ENCODE measurements at regions not wholly inside any gene's neighbourhood (a gene's known extent, or its start where the extent isn't known, plus 50 kb on each side); places are given as distances from the start of the nearest gene placed in this dataset.

GRCh38 chr6:156593893-156594292 is 183.3 kb upstream of the ARID1B start:
- H3K4me3 ChIP-seq = no peak overlapping the region
- H3K36me3 ChIP-seq = no peaks in the 10 kb centered on the region
- H3K27ac ChIP-seq = no peak overlapping the region
- DNase-seq (ENCODE audit: low spot score) = no peak
- H3K9me3 ChIP-seq = no peaks in the 10 kb centered on the region
- intact Hi-C loops (cut with DNase I) = no loop called here
- no peaks in the 10 kb centered on the region for H3K27me3 ChIP-seq (replicated peaks; ENCODE audit: insufficient read depth)
- no peak for TF ChIP-seq POLR2A (IDR thresholded peaks at IDR 0.05)
- TF ChIP-seq POLR2AphosphoS5 (IDR thresholded peaks at IDR 0.05) = no peak
- WGBS = 96% methylated on average over 3 of the region's 3 CpGs
- no peaks in the 10 kb centered on the region for H3K4me1 ChIP-seq (replicated peaks)

GRCh38 chr6:156593127-156593526 is 184.1 kb upstream of the ARID1B start:
- no peaks in the 10 kb centered on the region for H3K27me3 ChIP-seq (replicated peaks; ENCODE audit: insufficient read depth)
- TF ChIP-seq POLR2A (IDR thresholded peaks at IDR 0.05) (no peak), POLR2AphosphoS5 (IDR thresholded peaks at IDR 0.05) (no peak)
- TF ChIP-seq, protein P1, sequence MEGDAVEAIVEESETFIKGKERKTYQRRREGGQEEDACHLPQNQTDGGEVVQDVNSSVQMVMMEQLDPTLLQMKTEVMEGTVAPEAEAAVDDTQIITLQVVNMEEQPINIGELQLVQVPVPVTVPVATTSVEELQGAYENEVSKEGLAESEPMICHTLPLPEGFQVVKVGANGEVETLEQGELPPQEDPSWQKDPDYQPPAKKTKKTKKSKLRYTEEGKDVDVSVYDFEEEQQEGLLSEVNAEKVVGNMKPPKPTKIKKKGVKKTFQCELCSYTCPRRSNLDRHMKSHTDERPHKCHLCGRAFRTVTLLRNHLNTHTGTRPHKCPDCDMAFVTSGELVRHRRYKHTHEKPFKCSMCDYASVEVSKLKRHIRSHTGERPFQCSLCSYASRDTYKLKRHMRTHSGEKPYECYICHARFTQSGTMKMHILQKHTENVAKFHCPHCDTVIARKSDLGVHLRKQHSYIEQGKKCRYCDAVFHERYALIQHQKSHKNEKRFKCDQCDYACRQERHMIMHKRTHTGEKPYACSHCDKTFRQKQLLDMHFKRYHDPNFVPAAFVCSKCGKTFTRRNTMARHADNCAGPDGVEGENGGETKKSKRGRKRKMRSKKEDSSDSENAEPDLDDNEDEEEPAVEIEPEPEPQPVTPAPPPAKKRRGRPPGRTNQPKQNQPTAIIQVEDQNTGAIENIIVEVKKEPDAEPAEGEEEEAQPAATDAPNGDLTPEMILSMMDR (IDR thresholded peaks at IDR 0.05) = no peak
- no peaks in the 10 kb centered on the region for H3K9me3 ChIP-seq
- no peaks in the 10 kb centered on the region for H3K36me3 ChIP-seq
- 100% methylated on average over 1 of the region's 1 CpG for WGBS
- H3K27ac ChIP-seq = no peak overlapping the region
- intact Hi-C loops (cut with DNase I) = no loop called here
- no peak for DNase-seq (ENCODE audit: low spot score)
- no peaks in the 10 kb centered on the region for H3K4me1 ChIP-seq (replicated peaks)
- H3K4me3 ChIP-seq = no peak overlapping the region

DNA sequence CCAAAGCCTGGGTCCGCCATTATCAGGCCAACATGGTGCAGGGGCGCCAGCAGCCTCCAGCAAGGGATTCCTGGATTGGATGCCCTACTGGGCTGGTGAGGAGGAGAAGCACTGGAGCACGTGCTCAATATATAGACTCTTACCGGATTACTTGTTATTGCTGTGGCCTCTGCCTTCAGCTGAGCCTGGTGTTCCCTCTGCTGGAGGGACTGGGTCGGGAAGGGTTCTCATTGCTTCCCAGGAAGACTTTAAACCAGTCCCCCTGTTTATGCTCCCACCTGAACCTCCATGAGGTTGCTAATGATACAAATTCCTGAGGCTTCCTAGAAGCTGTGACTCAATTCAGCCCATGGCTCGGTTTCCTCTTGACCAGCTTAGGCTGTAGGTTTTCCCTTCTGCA is 186.7 kb upstream of the ARID1B start:
- no peak overlapping the region for H3K27ac ChIP-seq
- no peaks in the 10 kb centered on the region for H3K36me3 ChIP-seq
- WGBS = 95% methylated on average over 6 of the region's 6 CpGs
- H3K9me3 ChIP-seq = no peaks in the 10 kb centered on the region
- no peaks in the 10 kb centered on the region for H3K27me3 ChIP-seq (replicated peaks; ENCODE audit: insufficient read depth)
- TF ChIP-seq POLR2A (IDR thresholded peaks at IDR 0.05) = no peak
- TF ChIP-seq POLR2AphosphoS5 (IDR thresholded peaks at IDR 0.05) = no peak
- TF ChIP-seq, protein P1 (IDR thresholded peaks at IDR 0.05) = no peak
- no peaks in the 10 kb centered on the region for H3K4me1 ChIP-seq (replicated peaks)
- no peak for DNase-seq (ENCODE audit: low spot score)
- intact Hi-C loops (cut with DNase I) = no loop called here
- H3K4me3 ChIP-seq = no peak overlapping the region

GRCh38 chr6:156589281-156589680 is 187.9 kb upstream of the ARID1B start:
- TF ChIP-seq, protein P1 (IDR thresholded peaks at IDR 0.05) = no peak
- no peak for TF ChIP-seq POLR2AphosphoS5 (IDR thresholded peaks at IDR 0.05)
- no peak for TF ChIP-seq POLR2A (IDR thresholded peaks at IDR 0.05)
- Histone ChIP-seq H3K27ac (no peak overlapping the region), H3K36me3 (no peaks in the 10 kb centered on the region), H3K9me3 (no peaks in the 10 kb centered on the region), H3K4me1 (replicated peaks) (no peaks in the 10 kb centered on the region), H3K27me3 (replicated peaks; ENCODE audit: insufficient read depth) (no peaks in the 10 kb centered on the region), H3K4me3 (no peak overlapping the region)
- no peak for DNase-seq (ENCODE audit: low spot score)
- WGBS = 84% methylated on average over 1 of the region's 1 CpG
- intact Hi-C loops (cut with DNase I) = no loop called here

DNA sequence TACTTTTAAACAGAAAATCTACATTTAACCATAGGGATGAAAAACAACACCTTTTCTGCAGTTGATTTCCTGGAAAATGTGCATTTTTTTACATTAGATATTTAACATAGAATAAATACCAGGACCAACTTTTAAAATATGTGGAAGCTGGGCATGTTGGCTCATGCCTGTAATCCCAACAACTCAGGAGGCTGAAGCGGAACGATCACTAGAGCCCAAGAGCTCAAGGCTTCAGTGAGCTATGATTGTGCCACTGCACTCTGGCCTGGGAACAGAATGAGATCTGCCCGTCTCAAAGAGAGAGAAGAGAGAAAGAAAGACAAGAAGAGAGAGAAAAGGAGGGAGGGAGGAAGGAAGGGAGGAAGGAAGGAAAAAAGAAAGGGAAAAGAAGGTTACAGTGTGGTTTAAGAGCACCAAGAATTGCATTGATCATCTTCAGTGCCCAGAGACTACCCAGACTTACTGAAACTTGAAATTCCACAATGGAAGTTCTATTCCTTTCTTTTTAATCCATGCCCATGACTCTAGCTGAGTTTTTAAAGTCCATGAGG is 189.4 kb upstream of the ARID1B start:
- Histone ChIP-seq H3K4me1 (replicated peaks) (no peaks in the 10 kb centered on the region), H3K27me3 (replicated peaks; ENCODE audit: insufficient read depth) (no peaks in the 10 kb centered on the region), H3K4me3 (no peak overlapping the region), H3K36me3 (no peaks in the 10 kb centered on the region), H3K9me3 (no peaks in the 10 kb centered on the region), H3K27ac (no peak overlapping the region)
- no peak for DNase-seq (ENCODE audit: low spot score)
- 60% methylated on average over 3 of the region's 3 CpGs for WGBS
- intact Hi-C loops (cut with DNase I) = no loop called here
- TF ChIP-seq POLR2AphosphoS5 (IDR thresholded peaks at IDR 0.05) = no peak
- TF ChIP-seq, protein P1 (IDR thresholded peaks at IDR 0.05) = no peak
- no peak for TF ChIP-seq POLR2A (IDR thresholded peaks at IDR 0.05)

Measured in prostate gland (tissue), 2 donors.